ENCODE measurements at regions not wholly inside any gene's neighbourhood (a gene's known extent, or its start where the extent isn't known, plus 50 kb on each side); places are given as distances from the start of the nearest gene placed in this dataset.

GRCh38 chr6:40973304-40973703, 65.7 kb downstream of the UNC5CL start:
- Histone ChIP-seq H3K4me1 (ENCODE audit: insufficient read depth, low read length, severe bottlenecking) (no peaks in the 10 kb centered on the region), H3F3A (ENCODE audit: insufficient read depth, low read length) (no peaks in the 10 kb centered on the region), H3K9me3 (ENCODE audit: low read length) (no peaks in the 10 kb centered on the region; the same call in 1 of the 2 replicates), H3K79me2 (ENCODE audit: insufficient read depth, low read length) (no peaks in the 10 kb centered on the region), H3K36me3 (ENCODE audit: insufficient read depth, low read length) (no peaks in the 10 kb centered on the region), H3K9me2 (ENCODE audit: low read depth, low read length) (no peaks in the 10 kb centered on the region), H3K9ac (ENCODE audit: low read length) (no peak overlapping the region), H4K20me1 (ENCODE audit: insufficient read depth, low read length) (no peaks in the 10 kb centered on the region), H3K4me3 (ENCODE audit: low read depth, low read length, poor library complexity, severe bottlenecking) (no peak overlapping the region), H2AFZ (ENCODE audit: low read length) (no peak overlapping the region), H3K27me3 (ENCODE audit: insufficient read depth, low read length) (0 out of 2 replicates have a peak, but pooled peaks cover 4% of the 10 kb centered on the region), H3K27ac (ENCODE audit: low read depth, low read length, poor library complexity, severe bottlenecking) (no peak overlapping the region), H3K4me2 (ENCODE audit: low read length) (no peak overlapping the region)
- TF ChIP-seq CTCF (IDR thresholded peaks at IDR 0.05; ENCODE audit: low read length): no peak
- no peak for TF ChIP-seq EZH2 (IDR thresholded peaks at IDR 0.05; ENCODE audit: borderline replicate concordance, low read length)

- Histone ChIP-seq H3K79me2 (ENCODE audit: insufficient read depth, low read length) (no peaks in the 10 kb centered on the region), H3F3A (ENCODE audit: insufficient read depth, low read length) (no peaks in the 10 kb centered on the region), H3K27ac (ENCODE audit: low read depth, low read length, poor library complexity, severe bottlenecking) (no peak overlapping the region), H3K27me3 (ENCODE audit: insufficient read depth, low read length) (0 out of 2 replicates have a peak, but pooled peaks cover 4% of the 10 kb centered on the region), H4K20me1 (ENCODE audit: insufficient read depth, low read length) (no peaks in the 10 kb centered on the region), H2AFZ (ENCODE audit: low read length) (no peak overlapping the region), H3K4me1 (ENCODE audit: insufficient read depth, low read length, severe bottlenecking) (no peaks in the 10 kb centered on the region), H3K9ac (ENCODE audit: low read length) (no peak overlapping the region), H3K4me3 (ENCODE audit: low read depth, low read length, poor library complexity, severe bottlenecking) (no peak overlapping the region), H3K9me2 (ENCODE audit: low read depth, low read length) (no peaks in the 10 kb centered on the region), H3K36me3 (ENCODE audit: insufficient read depth, low read length) (no peaks in the 10 kb centered on the region), H3K9me3 (ENCODE audit: low read length) (no peaks in the 10 kb centered on the region; the same call in 1 of the 2 replicates), H3K4me2 (ENCODE audit: low read length) (no peak overlapping the region)
- TF ChIP-seq EZH2 (IDR thresholded peaks at IDR 0.05; ENCODE audit: borderline replicate concordance, low read length): no peak
- no peak for TF ChIP-seq CTCF (IDR thresholded peaks at IDR 0.05; ENCODE audit: low read length)
Measured at GRCh38 chr6:40972814-40973213, 66.2 kb downstream of the UNC5CL start.

GRCh38 chr6:40972190-40972589, 66.8 kb downstream of the UNC5CL start:
- H3K9me2 ChIP-seq (ENCODE audit: low read depth, low read length): no peaks in the 10 kb centered on the region
- no peaks in the 10 kb centered on the region; the same call in 1 of the 2 replicates for H3K9me3 ChIP-seq (ENCODE audit: low read length)
- H2AFZ ChIP-seq (ENCODE audit: low read length): no peak overlapping the region
- H3K27ac ChIP-seq (ENCODE audit: low read depth, low read length, poor library complexity, severe bottlenecking): no peak overlapping the region
- H4K20me1 ChIP-seq (ENCODE audit: insufficient read depth, low read length): no peaks in the 10 kb centered on the region
- no peaks in the 10 kb centered on the region for H3K4me1 ChIP-seq (ENCODE audit: insufficient read depth, low read length, severe bottlenecking)
- 0 out of 2 replicates have a peak, but pooled peaks cover 4% of the 10 kb centered on the region for H3K27me3 ChIP-seq (ENCODE audit: insufficient read depth, low read length)
- no peak for TF ChIP-seq CTCF (IDR thresholded peaks at IDR 0.05; ENCODE audit: low read length)
- no peak for TF ChIP-seq EZH2 (IDR thresholded peaks at IDR 0.05; ENCODE audit: borderline replicate concordance, low read length)
- H3K79me2 ChIP-seq (ENCODE audit: insufficient read depth, low read length): no peaks in the 10 kb centered on the region
- no peak overlapping the region for H3K4me3 ChIP-seq (ENCODE audit: low read depth, low read length, poor library complexity, severe bottlenecking)
- no peak overlapping the region for H3K9ac ChIP-seq (ENCODE audit: low read length)
- H3F3A ChIP-seq (ENCODE audit: insufficient read depth, low read length): no peaks in the 10 kb centered on the region
- no peaks in the 10 kb centered on the region for H3K36me3 ChIP-seq (ENCODE audit: insufficient read depth, low read length)
- H3K4me2 ChIP-seq (ENCODE audit: low read length): no peak overlapping the region
